ENCODE measurements at regions not wholly inside any gene's neighbourhood (a gene's known extent, or its start where the extent isn't known, plus 50 kb on each side); places are given as distances from the start of the nearest gene placed in this dataset.

- FAIRE-seq (no peak), DNase-seq (ENCODE audit: insufficient read length, low spot score) (no peak)
- no peak for TF ChIP-seq POLR2A (IDR thresholded peaks at IDR 0.05; ENCODE audit: low read depth, low read length)
Measured at GRCh38 chr22:27617214-27617881, 184.2 kb downstream of the MN1 start.

- FAIRE-seq (no peak), DNase-seq (ENCODE audit: insufficient read length, low spot score) (peak; percentile 39)
Measured at GRCh38 chr22:27620367-27621154, 181.0 kb downstream of the MN1 start.

GRCh38 chr22:27621486-27622070, 180.0 kb downstream of the MN1 start:
- TF ChIP-seq POLR2A (IDR thresholded peaks at IDR 0.05; ENCODE audit: low read depth, low read length): no peak
- DNase-seq (ENCODE audit: insufficient read length, low spot score): no peak
- FAIRE-seq: no peak

More at GRCh38 chr22:27620367-27621154, 181.0 kb downstream of the MN1 start:
- no peak for TF ChIP-seq POLR2A (IDR thresholded peaks at IDR 0.05; ENCODE audit: low read depth, low read length)

- DNase-seq (ENCODE audit: insufficient read length, low spot score): no peak
- no peak for TF ChIP-seq POLR2A (IDR thresholded peaks at IDR 0.05; ENCODE audit: low read depth, low read length)
- no peak for FAIRE-seq
Measured at GRCh38 chr22:27624042-27624441, 177.5 kb downstream of the MN1 start.

- TF ChIP-seq POLR2A (IDR thresholded peaks at IDR 0.05; ENCODE audit: low read depth, low read length): no peak
- DNase-seq (ENCODE audit: insufficient read length, low spot score) (no peak), FAIRE-seq (no peak)
Measured at GRCh38 chr22:27624705-27625104, 176.9 kb downstream of the MN1 start.

GRCh38 chr22:27625769-27626674, 175.5 kb downstream of the MN1 start:
- no peak for TF ChIP-seq POLR2A (IDR thresholded peaks at IDR 0.05; ENCODE audit: low read depth, low read length)
- DNase-seq (ENCODE audit: insufficient read length, low spot score) (no peak), FAIRE-seq (no peak)

GRCh38 chr22:27626675-27627443, 174.7 kb downstream of the MN1 start:
- FAIRE-seq (no peak), DNase-seq (ENCODE audit: insufficient read length, low spot score) (no peak)
- no peak for TF ChIP-seq POLR2A (IDR thresholded peaks at IDR 0.05; ENCODE audit: low read depth, low read length)

GRCh38 chr22:27627444-27627833, 174.1 kb downstream of the MN1 start:
- no peak for FAIRE-seq
- DNase-seq (ENCODE audit: insufficient read length, low spot score): no peak
- TF ChIP-seq POLR2A (IDR thresholded peaks at IDR 0.05; ENCODE audit: low read depth, low read length): no peak

- no peak for DNase-seq (ENCODE audit: insufficient read length, low spot score)
- FAIRE-seq: no peak
Measured at GRCh38 chr22:27627901-27628300, 173.7 kb downstream of the MN1 start.

GRCh38 chr22:27628341-27628740, 173.2 kb downstream of the MN1 start:
- TF ChIP-seq POLR2A (IDR thresholded peaks at IDR 0.05; ENCODE audit: low read depth, low read length): no peak
- FAIRE-seq (no peak), DNase-seq (ENCODE audit: insufficient read length, low spot score) (no peak)

More at GRCh38 chr22:27627901-27628300, 173.7 kb downstream of the MN1 start:
- no peak for TF ChIP-seq POLR2A (IDR thresholded peaks at IDR 0.05; ENCODE audit: low read depth, low read length)

GRCh38 chr22:27628891-27629631, 172.5 kb downstream of the MN1 start:
- FAIRE-seq: no peak
- no peak for DNase-seq (ENCODE audit: insufficient read length, low spot score)
- TF ChIP-seq POLR2A (IDR thresholded peaks at IDR 0.05; ENCODE audit: low read depth, low read length): no peak

- FAIRE-seq: no peak
- no peak for DNase-seq (ENCODE audit: insufficient read length, low spot score)
- no peak for TF ChIP-seq POLR2A (IDR thresholded peaks at IDR 0.05; ENCODE audit: low read depth, low read length)
Measured at GRCh38 chr22:27629908-27630673, 171.5 kb downstream of the MN1 start.
